ENCODE measurements at regions not wholly inside any gene's neighbourhood (a gene's known extent, or its start where the extent isn't known, plus 50 kb on each side); places are given as distances from the start of the nearest gene placed in this dataset.
"Not testable (repeated sequence)": the region's sequence is repeated elsewhere in the genome, so short reads cannot be mapped to it uniquely, and the experiment has no call there.

DNA sequence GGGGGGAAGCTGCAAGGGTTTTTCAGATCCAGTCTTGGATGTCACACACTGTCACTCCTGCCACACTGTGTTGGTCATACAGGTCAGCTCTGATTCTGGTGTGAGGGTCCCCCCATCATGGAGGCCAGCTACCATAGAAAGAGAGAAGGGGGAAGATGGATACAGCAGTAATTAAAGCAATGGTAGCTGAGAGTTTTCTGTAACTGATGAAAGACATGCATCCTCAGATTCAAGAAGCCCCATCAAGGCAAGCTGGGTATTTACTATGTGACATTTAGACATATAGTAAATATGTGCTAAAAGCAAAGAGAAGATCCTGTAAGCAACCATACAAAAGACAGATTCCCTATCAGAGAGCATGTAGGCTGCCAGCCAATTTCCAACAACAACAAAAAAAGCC is 110.9 kb upstream of the COL5A1 start:
- DNase-seq (ENCODE audit: low read depth) = no peak

GRCh38 chr9:134531220-134531970 is 110.2 kb upstream of the COL5A1 start:
- no peak for DNase-seq (ENCODE audit: low read depth)

DNA sequence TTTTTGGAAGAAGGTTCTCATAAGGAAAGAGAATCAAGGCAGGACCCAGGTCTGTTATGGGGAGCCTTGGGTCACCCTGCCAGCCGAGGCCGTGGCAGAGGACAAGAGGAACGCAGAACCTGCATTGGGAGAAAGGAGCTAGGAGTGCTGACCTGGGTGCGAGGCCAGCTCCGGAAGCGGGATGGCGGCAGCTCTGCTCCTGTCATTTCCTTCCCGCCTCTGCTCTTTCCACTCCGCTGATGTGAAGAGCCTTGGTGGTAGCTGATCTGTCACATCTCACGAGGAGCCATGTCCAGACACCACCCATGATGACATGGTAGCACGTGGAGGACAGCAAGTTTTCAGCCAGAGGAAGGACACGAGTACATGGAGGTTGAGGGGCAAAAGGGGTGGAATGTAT is 109.5 kb upstream of the COL5A1 start:
- DNase-seq (ENCODE audit: low read depth) = no peak

- not testable (repeated sequence) for DNase-seq (ENCODE audit: low read depth)
Measured at GRCh38 chr9:134532661-134533060, 108.9 kb upstream of the COL5A1 start.

- DNase-seq (ENCODE audit: low read depth) = peak; percentile 53
Measured at GRCh38 chr9:134533850-134534588, 107.6 kb upstream of the COL5A1 start.

DNA sequence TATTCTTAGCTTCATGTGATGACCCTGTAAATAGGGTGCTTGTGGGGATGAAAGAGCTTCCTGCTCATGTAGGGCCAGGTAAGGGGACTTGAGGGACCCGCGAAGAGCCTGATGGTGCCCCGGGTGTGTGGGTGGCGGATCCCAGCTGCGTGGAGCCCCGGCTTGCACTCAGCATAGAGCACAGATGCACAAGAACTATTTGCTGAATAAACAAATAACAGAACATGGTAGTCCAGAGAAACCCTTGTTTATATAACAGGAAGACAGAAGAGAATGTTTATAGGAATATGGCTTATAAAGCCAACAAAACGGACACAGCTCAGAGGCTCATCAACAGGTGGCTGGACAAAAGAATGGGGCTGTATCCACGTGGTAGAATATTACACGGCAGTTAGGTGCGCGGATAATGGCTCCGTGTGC is 106.9 kb upstream of the COL5A1 start:
- peak; percentile 68 for DNase-seq (ENCODE audit: low read depth)

DNA sequence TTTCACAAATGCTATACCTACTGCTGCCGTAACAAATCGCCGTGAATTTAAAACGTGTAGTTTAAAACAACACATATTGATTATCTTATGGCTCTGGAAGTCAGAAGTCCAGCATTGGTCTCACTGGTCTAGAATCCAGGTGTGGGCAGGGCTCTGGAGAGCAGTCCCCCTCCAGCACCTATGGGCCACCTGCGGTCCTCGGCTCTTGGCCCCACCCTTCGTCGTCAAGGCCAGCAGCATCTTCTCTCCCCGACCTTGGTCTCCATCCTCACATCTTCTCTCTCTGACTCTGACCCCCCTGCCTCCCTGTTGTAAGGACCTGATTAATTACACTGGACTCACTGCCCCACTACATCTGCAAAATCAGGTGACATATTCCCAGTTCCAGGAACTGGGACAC is 106.4 kb upstream of the COL5A1 start:
- no peak for DNase-seq (ENCODE audit: low read depth)

- DNase-seq (ENCODE audit: low read depth) = peak; percentile 86
Measured at GRCh38 chr9:134536101-134536900, 105.3 kb upstream of the COL5A1 start.

GRCh38 chr9:134536931-134537330 is 104.7 kb upstream of the COL5A1 start:
- no peak for DNase-seq (ENCODE audit: low read depth)

- DNase-seq (ENCODE audit: low read depth) = no peak
Measured at GRCh38 chr9:134537951-134538641, 103.5 kb upstream of the COL5A1 start.

DNA sequence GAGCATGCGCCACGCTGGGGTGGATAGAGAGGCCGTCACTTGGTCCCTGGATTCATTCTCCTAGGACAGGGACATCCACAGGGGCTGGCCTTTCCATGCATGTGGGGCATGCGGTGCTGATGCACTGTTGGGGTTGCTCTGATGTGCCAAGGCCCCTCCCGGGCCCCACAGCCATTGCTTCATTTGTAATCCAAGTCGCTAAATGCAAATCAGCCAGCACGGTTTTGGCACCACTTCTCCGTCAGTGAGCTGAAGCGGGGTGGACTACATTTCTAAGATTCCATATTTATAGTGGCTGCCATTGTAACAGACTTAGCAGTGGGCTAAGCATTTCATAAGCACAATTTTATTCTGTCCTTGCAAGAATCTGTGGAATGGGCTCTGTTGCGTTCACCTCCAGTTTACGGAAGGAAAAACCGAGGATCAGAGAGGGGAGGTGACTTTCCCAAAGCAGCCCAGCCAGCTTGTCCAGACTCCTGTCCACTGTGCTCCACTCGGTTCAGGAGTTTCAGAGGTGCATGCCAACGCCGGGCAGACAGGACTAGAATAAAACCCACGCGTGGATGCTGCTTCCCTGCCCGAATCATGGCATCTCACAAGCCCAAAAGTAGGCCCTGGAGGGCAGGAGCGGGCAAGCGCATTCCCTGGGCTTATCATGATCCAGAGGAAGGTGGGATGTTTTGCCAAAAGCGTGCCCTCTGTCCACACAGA is 102.6 kb upstream of the COL5A1 start:
- no peak for DNase-seq (ENCODE audit: low read depth)

- no peak for DNase-seq (ENCODE audit: low read depth)
Measured at GRCh38 chr9:134539586-134540194, 101.9 kb upstream of the COL5A1 start.

DNA sequence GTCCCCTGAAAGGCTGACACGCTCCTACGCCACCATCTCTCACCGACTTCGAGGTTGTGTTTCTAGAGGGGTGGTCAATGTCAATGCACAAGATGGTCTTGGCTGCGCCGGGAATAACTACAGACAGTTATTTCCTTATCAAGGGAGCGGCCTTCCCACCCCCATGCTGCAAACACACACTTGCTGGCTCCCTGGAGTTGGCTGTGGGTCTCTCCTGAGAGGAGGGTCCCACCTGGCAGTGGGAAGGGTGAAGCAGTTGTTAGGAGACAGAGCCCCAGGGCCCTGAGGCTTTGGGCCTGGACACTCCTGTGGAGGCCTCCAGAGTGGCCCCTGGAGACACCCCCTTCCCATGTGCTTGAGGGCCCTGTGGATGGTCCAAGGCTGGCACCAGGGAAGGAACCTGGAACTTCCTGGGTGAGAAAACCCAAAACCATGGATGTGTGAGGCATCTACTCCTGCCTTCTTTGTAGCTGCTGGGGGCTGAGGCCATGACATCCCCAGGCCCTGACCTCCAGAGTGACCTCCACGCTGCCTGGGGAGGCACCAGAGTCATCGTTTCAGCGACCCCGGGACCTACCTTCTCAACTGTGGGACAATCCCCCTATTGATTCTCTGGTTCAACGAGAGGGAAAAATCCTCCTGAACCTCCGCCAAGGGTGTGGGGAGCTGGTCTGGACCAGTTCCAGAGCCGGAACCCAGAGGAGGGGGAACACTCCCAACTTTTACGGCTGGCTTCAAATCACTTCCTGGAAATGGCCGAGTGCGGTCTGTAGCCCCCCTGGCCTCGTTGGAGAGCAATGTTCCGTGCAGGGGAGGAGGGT is 101.1 kb upstream of the COL5A1 start:
- no peak for DNase-seq (ENCODE audit: low read depth)

- no peak for DNase-seq (ENCODE audit: low read depth)
Measured at GRCh38 chr9:134541097-134541747, 100.4 kb upstream of the COL5A1 start.

- peak; percentile 59 for DNase-seq (ENCODE audit: low read depth)
Measured at GRCh38 chr9:134544388-134545214, 97.0 kb upstream of the COL5A1 start.

DNA sequence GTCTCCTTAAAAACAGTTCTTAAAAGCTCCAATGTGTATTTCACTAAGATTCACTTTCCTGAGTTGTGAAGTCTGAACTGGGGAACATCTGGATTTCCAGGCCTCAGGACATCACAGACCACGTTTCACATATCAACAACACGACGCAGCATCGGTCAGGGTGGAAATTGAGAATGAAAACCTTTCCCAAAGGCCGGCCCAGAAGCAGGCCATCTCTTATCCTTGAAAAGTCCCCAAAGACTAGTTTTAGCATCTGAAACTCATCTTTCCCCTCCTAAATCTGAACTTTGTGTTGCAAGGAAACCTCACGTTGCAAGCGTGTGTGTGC is 96.4 kb upstream of the COL5A1 start:
- DNase-seq (ENCODE audit: low read depth) = no peak

DNA sequence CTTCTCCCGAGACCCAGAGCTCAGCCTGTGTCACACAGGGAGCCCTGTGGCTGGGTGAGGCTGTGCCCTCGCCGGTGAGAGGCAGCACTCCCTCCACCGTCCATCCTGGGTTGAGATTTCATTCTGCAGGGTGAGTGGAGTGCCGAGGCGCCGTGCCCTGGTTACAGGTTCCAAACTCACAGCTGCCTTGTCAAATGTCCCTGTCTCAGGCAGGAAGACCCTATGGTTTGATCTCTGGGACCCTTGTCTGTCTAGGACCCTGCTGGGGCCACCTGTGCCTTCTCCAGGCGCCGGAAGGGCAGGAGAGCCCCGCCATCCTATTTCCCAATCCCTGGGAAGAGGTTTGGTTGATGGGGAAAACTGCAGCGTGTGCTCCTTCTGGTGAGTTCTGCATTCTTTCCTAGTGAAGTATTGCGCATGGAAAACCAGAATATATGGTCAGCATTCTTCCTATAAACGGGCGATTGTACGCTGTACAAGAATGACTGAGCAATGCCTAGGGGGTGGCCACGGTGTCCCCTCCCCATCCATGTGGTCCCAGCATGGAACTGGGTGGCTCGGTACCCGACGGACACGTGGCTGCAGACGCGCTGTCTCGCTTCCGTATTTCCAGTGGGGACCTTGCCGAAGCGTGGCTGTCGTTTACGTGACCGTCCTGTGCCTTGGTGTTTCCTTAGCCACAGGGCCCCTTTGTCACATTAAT is 95.9 kb upstream of the COL5A1 start:
- DNase-seq (ENCODE audit: low read depth) = peak; percentile 43

GRCh38 chr9:134546246-134546731 is 95.3 kb upstream of the COL5A1 start:
- DNase-seq (ENCODE audit: low read depth) = peak; percentile 73

Measured in iris pigment epithelial cell (primary cell).